ENCODE measurements at regions not wholly inside any gene's neighbourhood (a gene's known extent, or its start where the extent isn't known, plus 50 kb on each side); places are given as distances from the start of the nearest gene placed in this dataset.
A peak's percentile ranks its signal among the peaks of the same experiment; 100 is the strongest.

- no peaks in the 10 kb centered on the region for H3K27me3 ChIP-seq (ENCODE audit: insufficient read depth, low read length)
- H2BK5ac ChIP-seq (ENCODE audit: low read depth, low read length, poor library complexity) = no peak overlapping the region
- no peaks in the 10 kb centered on the region for H3K79me2 ChIP-seq (ENCODE audit: control insufficient read depth, insufficient read depth, low read length, poor library complexity)
- H3K4me2 ChIP-seq (ENCODE audit: low read length) = no peak overlapping the region
- H3K4me3 ChIP-seq (ENCODE audit: low read depth, low read length) = no peak overlapping the region
- no peaks in the 10 kb centered on the region for H3K9me3 ChIP-seq (ENCODE audit: insufficient read depth, low read depth, low read length)
- no peak overlapping the region for H3K9ac ChIP-seq (ENCODE audit: low read length)
- no peak overlapping the region for H3K18ac ChIP-seq (ENCODE audit: low read length)
- no CpG with 5 or more reads among the region's 5 CpGs for WGBS (ENCODE audit: extremely low coverage, insufficient coverage, insufficient read length)
- no peak overlapping the region for H2AFZ ChIP-seq (ENCODE audit: insufficient read depth, low read length, poor library complexity)
- H2BK120ac ChIP-seq (ENCODE audit: insufficient read depth, low read length, poor library complexity) = no peak overlapping the region
- no peaks in the 10 kb centered on the region for H3K79me1 ChIP-seq (ENCODE audit: low read length)
- H3K27ac ChIP-seq (ENCODE audit: low read depth, low read length) = no peak overlapping the region
- no peak overlapping the region for H3K4ac ChIP-seq (ENCODE audit: low read depth, low read length)
- no peaks in the 10 kb centered on the region for H3K4me1 ChIP-seq (ENCODE audit: control insufficient read depth in 1 of 2, insufficient read depth in 2 of 2, low read length in 2 of 2)
- DNase-seq = peak; percentile 14 to 27
- no peak overlapping the region for H3K23ac ChIP-seq (ENCODE audit: low read length)
- no peaks in the 10 kb centered on the region for H3K36me3 ChIP-seq (ENCODE audit: control insufficient read depth in 1 of 2, insufficient read depth in 2 of 2, low read length in 2 of 2)
- no peak overlapping the region for H4K8ac ChIP-seq (ENCODE audit: low read depth, low read length)
- H2AK5ac ChIP-seq (ENCODE audit: low read length) = no peak overlapping the region
- no peak overlapping the region for H3K14ac ChIP-seq (ENCODE audit: low read length)
- no peak overlapping the region for H4K12ac ChIP-seq (ENCODE audit: low read depth, low read length)
- H2BK12ac ChIP-seq (ENCODE audit: low read length) = no peak overlapping the region
- no peak overlapping the region for H4K91ac ChIP-seq (ENCODE audit: low read depth, low read length)
These were observed 105.2 kb upstream of the DLX2 start for GRCh38 chr2:172207911-172208310.

- no peak overlapping the region for H3K23ac ChIP-seq (ENCODE audit: low read length)
- no peak overlapping the region for H2BK12ac ChIP-seq (ENCODE audit: low read length)
- no peak overlapping the region for H3K4me2 ChIP-seq (ENCODE audit: low read length)
- no peak overlapping the region for H4K12ac ChIP-seq (ENCODE audit: low read depth, low read length)
- H3K9ac ChIP-seq (ENCODE audit: low read length) = no peak overlapping the region
- no peak overlapping the region for H2AK5ac ChIP-seq (ENCODE audit: low read length)
- H3K14ac ChIP-seq (ENCODE audit: low read length) = no peak overlapping the region
- no CpG with 5 or more reads among the region's 6 CpGs for WGBS (ENCODE audit: extremely low coverage, insufficient coverage, insufficient read length)
- H4K8ac ChIP-seq (ENCODE audit: low read depth, low read length) = no peak overlapping the region
- H2AFZ ChIP-seq (ENCODE audit: insufficient read depth, low read length, poor library complexity) = no peak overlapping the region
- no peak overlapping the region for H3K18ac ChIP-seq (ENCODE audit: low read length)
- H3K79me2 ChIP-seq (ENCODE audit: control insufficient read depth, insufficient read depth, low read length, poor library complexity) = no peaks in the 10 kb centered on the region
- no peak overlapping the region for H3K27ac ChIP-seq (ENCODE audit: low read depth, low read length)
- no peak overlapping the region for H3K4me3 ChIP-seq (ENCODE audit: low read depth, low read length)
- H4K91ac ChIP-seq (ENCODE audit: low read depth, low read length) = no peak overlapping the region
- no peaks in the 10 kb centered on the region for H3K27me3 ChIP-seq (ENCODE audit: insufficient read depth, low read length)
- H3K79me1 ChIP-seq (ENCODE audit: low read length) = no peaks in the 10 kb centered on the region
- no peak overlapping the region for H3K4ac ChIP-seq (ENCODE audit: low read depth, low read length)
- H3K36me3 ChIP-seq (ENCODE audit: control insufficient read depth in 1 of 2, insufficient read depth in 2 of 2, low read length in 2 of 2) = no peaks in the 10 kb centered on the region
- no peak overlapping the region for H2BK5ac ChIP-seq (ENCODE audit: low read depth, low read length, poor library complexity)
- no peak overlapping the region for H2BK120ac ChIP-seq (ENCODE audit: insufficient read depth, low read length, poor library complexity)
- H3K4me1 ChIP-seq (ENCODE audit: control insufficient read depth in 1 of 2, insufficient read depth in 2 of 2, low read length in 2 of 2) = no peaks in the 10 kb centered on the region
- no peaks in the 10 kb centered on the region for H3K9me3 ChIP-seq (ENCODE audit: insufficient read depth, low read depth, low read length)
- peak; percentile 87 to 97 for DNase-seq
These were observed 106.2 kb upstream of the DLX2 start for GRCh38 chr2:172208791-172209325.

DNA sequence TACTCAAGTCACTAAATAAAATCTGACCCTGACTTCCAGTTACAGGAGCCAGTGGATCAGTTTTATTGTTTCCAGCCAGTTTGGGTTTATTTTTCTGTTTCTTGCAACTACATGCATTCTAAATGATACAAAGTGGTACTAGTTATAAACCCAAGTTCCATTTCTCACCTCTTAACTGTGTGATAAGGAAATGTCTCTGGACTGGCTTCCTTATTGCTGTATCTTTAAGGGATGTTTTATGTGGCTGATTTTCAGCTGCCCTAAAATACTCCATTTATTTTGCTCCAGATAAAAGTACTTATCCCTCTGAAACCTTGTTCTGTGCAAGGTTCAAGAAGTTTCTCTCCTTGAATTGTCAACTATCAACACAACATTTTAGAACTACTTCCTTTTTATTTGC is 107.9 kb upstream of the DLX2 start:
- Histone ChIP-seq H3K9ac (ENCODE audit: low read length) (no peak overlapping the region), H4K91ac (ENCODE audit: low read depth, low read length) (no peak overlapping the region), H3K4ac (ENCODE audit: low read depth, low read length) (no peak overlapping the region), H3K14ac (ENCODE audit: low read length) (no peak overlapping the region), H2BK5ac (ENCODE audit: low read depth, low read length, poor library complexity) (no peak overlapping the region), H3K23ac (ENCODE audit: low read length) (no peak overlapping the region), H3K9me3 (ENCODE audit: insufficient read depth, low read depth, low read length) (peaks cover 2% of the 10 kb centered on the region), H3K27me3 (ENCODE audit: insufficient read depth, low read length) (no peaks in the 10 kb centered on the region), H3K27ac (ENCODE audit: low read depth, low read length) (no peak overlapping the region), H3K79me1 (ENCODE audit: low read length) (no peaks in the 10 kb centered on the region), H2BK12ac (ENCODE audit: low read length) (no peak overlapping the region), H4K8ac (ENCODE audit: low read depth, low read length) (no peak overlapping the region), H3K36me3 (ENCODE audit: control insufficient read depth in 1 of 2, insufficient read depth in 2 of 2, low read length in 2 of 2) (no peaks in the 10 kb centered on the region), H3K79me2 (ENCODE audit: control insufficient read depth, insufficient read depth, low read length, poor library complexity) (no peaks in the 10 kb centered on the region), H3K4me1 (ENCODE audit: control insufficient read depth in 1 of 2, insufficient read depth in 2 of 2, low read length in 2 of 2) (peaks cover 3 to 6% of the 10 kb centered on the region in 2 experiments), H2AK5ac (ENCODE audit: low read length) (no peak overlapping the region), H3K18ac (ENCODE audit: low read length) (no peak overlapping the region), H4K12ac (ENCODE audit: low read depth, low read length) (no peak overlapping the region), H2BK120ac (ENCODE audit: insufficient read depth, low read length, poor library complexity) (no peak overlapping the region), H3K4me3 (ENCODE audit: low read depth, low read length) (no peak overlapping the region), H2AFZ (ENCODE audit: insufficient read depth, low read length, poor library complexity) (no peak overlapping the region), H3K4me2 (ENCODE audit: low read length) (no peak overlapping the region)
- DNase-seq = no peak

DNA sequence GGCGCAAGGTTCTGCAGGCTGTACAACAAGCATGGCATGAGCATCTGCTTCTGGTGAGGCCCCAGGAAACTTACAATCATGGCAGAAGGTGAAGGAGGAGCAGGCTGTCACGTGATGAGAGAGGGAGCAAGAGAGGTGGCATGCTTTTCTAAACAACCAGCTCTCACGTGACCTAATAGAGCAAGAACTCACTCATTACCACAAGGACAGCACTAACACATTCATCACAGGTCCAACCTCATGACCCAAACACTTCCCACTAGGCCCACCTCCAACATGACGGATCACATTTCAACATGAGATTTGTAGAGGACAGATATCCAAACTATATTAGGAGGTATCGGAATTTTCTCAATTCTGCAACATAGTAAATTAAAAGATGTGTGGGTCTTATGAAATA is 108.8 kb upstream of the DLX2 start:
- no peak overlapping the region for H4K8ac ChIP-seq (ENCODE audit: low read depth, low read length)
- DNase-seq = no peak
- no CpG with 5 or more reads among the region's 5 CpGs for WGBS (ENCODE audit: extremely low coverage, insufficient coverage, insufficient read length)

More for the DNA sequence above, 108.8 kb upstream of the DLX2 start:
- Histone ChIP-seq H3K79me2 (ENCODE audit: control insufficient read depth, insufficient read depth, low read length, poor library complexity) (no peaks in the 10 kb centered on the region), H2BK120ac (ENCODE audit: insufficient read depth, low read length, poor library complexity) (no peak overlapping the region), H4K12ac (ENCODE audit: low read depth, low read length) (no peak overlapping the region), H3K27me3 (ENCODE audit: insufficient read depth, low read length) (no peaks in the 10 kb centered on the region), H2BK5ac (ENCODE audit: low read depth, low read length, poor library complexity) (no peak overlapping the region), H3K4me3 (ENCODE audit: low read depth, low read length) (no peak overlapping the region), H4K91ac (ENCODE audit: low read depth, low read length) (no peak overlapping the region), H2BK12ac (ENCODE audit: low read length) (no peak overlapping the region), H3K4ac (ENCODE audit: low read depth, low read length) (no peak overlapping the region), H3K36me3 (ENCODE audit: control insufficient read depth in 1 of 2, insufficient read depth in 2 of 2, low read length in 2 of 2) (no peaks in the 10 kb centered on the region), H2AK5ac (ENCODE audit: low read length) (no peak overlapping the region), H3K27ac (ENCODE audit: low read depth, low read length) (no peak overlapping the region), H3K14ac (ENCODE audit: low read length) (no peak overlapping the region), H3K4me2 (ENCODE audit: low read length) (no peak overlapping the region), H3K18ac (ENCODE audit: low read length) (no peak overlapping the region), H3K9ac (ENCODE audit: low read length) (no peak overlapping the region), H2AFZ (ENCODE audit: insufficient read depth, low read length, poor library complexity) (no peak overlapping the region), H3K79me1 (ENCODE audit: low read length) (no peaks in the 10 kb centered on the region), H3K23ac (ENCODE audit: low read length) (no peak overlapping the region), H3K4me1 (ENCODE audit: control insufficient read depth in 1 of 2, insufficient read depth in 2 of 2, low read length in 2 of 2) (peaks cover 3 to 6% of the 10 kb centered on the region in 2 experiments), H3K9me3 (ENCODE audit: insufficient read depth, low read depth, low read length) (peaks cover 2% of the 10 kb centered on the region)
